ENCODE measurements at regions not wholly inside any gene's neighbourhood (a gene's known extent, or its start where the extent isn't known, plus 50 kb on each side); places are given as distances from the start of the nearest gene placed in this dataset.
A peak's percentile ranks its signal among the peaks of the same experiment; 100 is the strongest.

GRCh38 chr13:78325585-78325984, 277.8 kb downstream of the POU4F1 start:
- no peak for DNase-seq

GRCh38 chr13:78323848-78324247, 279.5 kb downstream of the POU4F1 start:
- DNase-seq = no peak

GRCh38 chr13:78323040-78323439, 280.3 kb downstream of the POU4F1 start:
- DNase-seq = no peak

- DNase-seq = no peak
Measured at GRCh38 chr13:78319101-78319627, 284.2 kb downstream of the POU4F1 start.

GRCh38 chr13:78317030-78317429, 286.3 kb downstream of the POU4F1 start:
- no peak for DNase-seq

- DNase-seq = no peak
Measured at GRCh38 chr13:78309497-78310180, 293.7 kb downstream of the POU4F1 start.

- DNase-seq = no peak
Measured at GRCh38 chr13:78306519-78307206, 296.7 kb downstream of the POU4F1 start.

GRCh38 chr13:78305171-78305570, 298.2 kb downstream of the POU4F1 start:
- DNase-seq = no peak

- DNase-seq = no peak
Measured at GRCh38 chr13:78299832-78300623, 303.3 kb downstream of the POU4F1 start.

GRCh38 chr13:78298657-78299056, 304.7 kb downstream of the POU4F1 start:
- DNase-seq = no peak

GRCh38 chr13:78286748-78287147, 316.6 kb downstream of the POU4F1 start:
- no peak for DNase-seq

- no peak for DNase-seq
Measured at GRCh38 chr13:78265098-78265497, 338.3 kb downstream of the POU4F1 start.

GRCh38 chr13:78258304-78258703, 339.7 kb upstream of the EDNRB start:
- no peak for DNase-seq

GRCh38 chr13:78256484-78256883, 337.9 kb upstream of the EDNRB start:
- DNase-seq = no peak

GRCh38 chr13:78254113-78254512, 335.5 kb upstream of the EDNRB start:
- DNase-seq = no peak

GRCh38 chr13:78247362-78247761, 328.7 kb upstream of the EDNRB start:
- DNase-seq = no peak

GRCh38 chr13:78241278-78241919, 322.8 kb upstream of the EDNRB start:
- DNase-seq = peak; percentile 47

- no peak for DNase-seq
Measured at GRCh38 chr13:78239714-78240113, 321.1 kb upstream of the EDNRB start.

- DNase-seq = no peak
Measured at GRCh38 chr13:78238911-78239310, 320.3 kb upstream of the EDNRB start.

- no peak for DNase-seq
Measured at GRCh38 chr13:78228940-78229339, 310.3 kb upstream of the EDNRB start.

GRCh38 chr13:78228211-78228610, 309.6 kb upstream of the EDNRB start:
- no peak for DNase-seq

- DNase-seq = no peak
Measured at GRCh38 chr13:78227709-78228108, 309.1 kb upstream of the EDNRB start.

GRCh38 chr13:78215458-78216108, 297.0 kb upstream of the EDNRB start:
- peak; percentile 4 for DNase-seq

Measured in NCI-H69 (cell line).